GM12891 (cell line): ENCODE measurements at regions not wholly inside any gene's neighbourhood (a gene's known extent, or its start where the extent isn't known, plus 50 kb on each side); places are given as distances from the start of the nearest gene placed in this dataset.

Source experiments
- POLR2A ChIP-seq: IDR thresholded peaks from 2 replicates; pipeline ENCODE4 v1.6.1; 2011; ENCODE audit warnings: low read depth, low read length, control low read depth
- POLR2AphosphoS5 ChIP-seq: IDR thresholded peaks from 2 replicates; pipeline ENCODE4 v1.6.1; 2011; ENCODE audit warnings: low read depth, low read length, control low read depth
- TAF1 ChIP-seq: IDR thresholded peaks from 2 replicates; pipeline ENCODE4 v1.6.1; 2011; ENCODE audit warnings: low read depth, low read length, control low read depth

GRCh38 chr2:2464094-2464493 lies 133.0 kb upstream of the MYT1L start:
- TF ChIP-seq POLR2A (no peak), POLR2AphosphoS5 (no peak), TAF1 (no peak)
